CD8-positive, alpha-beta memory T cell (primary cell): ENCODE measurements at regions not wholly inside any gene's neighbourhood (a gene's known extent, or its start where the extent isn't known, plus 50 kb on each side); places are given as distances from the start of the nearest gene placed in this dataset.

Source experiments
- CTCF ChIA-PET: fragments of 350-600 bp; sonication (Branson Sonifier 250); formaldehyde crosslinking; loops from one replicate; lab custom pipeline; 2021; ENCODE audit warnings: antibody characterized with exemption; lab: Charles Lee
- POLR2A ChIA-PET: fragments of 350-600 bp; sonication (Branson Sonifier 250); formaldehyde crosslinking; loops from one replicate; lab custom pipeline; 2021; ENCODE audit warnings: antibody characterized with exemption; lab: Charles Lee
- DNase-seq, 5 donors: peaks; one replicate each; pipeline versions ENCODE4 v3.0.0 to v3.0.0-alpha.2; 2020 to 2022; ENCODE audit warnings: mixed read lengths in 1 of 5
- H3K27ac ChIP-seq: one replicate; pipeline ENCODE4 v1.7.0; 2013; ENCODE audit warnings: low read depth, mild to moderate bottlenecking, low read length, moderate library complexity
- H3K27me3 ChIP-seq: 2 replicates; pipeline ENCODE4 v1.7.0; 2013; ENCODE audit warnings: low read length, mild to moderate bottlenecking; ENCODE audit not compliant: insufficient read depth, poor library complexity, severe bottlenecking
- H3K36me3 ChIP-seq: 2 replicates; pipeline ENCODE4 v1.7.0; 2013; ENCODE audit warnings: mild to moderate bottlenecking, low read length, moderate library complexity; ENCODE audit not compliant: insufficient read depth
- H3K4me1 ChIP-seq: 2 replicates; pipeline ENCODE4 v1.7.0; 2013; ENCODE audit warnings: mild to moderate bottlenecking, low read length, moderate library complexity; ENCODE audit not compliant: insufficient read depth
- H3K4me3 ChIP-seq: 2 replicates; pipeline ENCODE4 v1.7.0; 2013; ENCODE audit warnings: mild to moderate bottlenecking, low read length
- H3K9me3 ChIP-seq: 2 replicates; pipeline ENCODE4 v1.7.0; 2013; ENCODE audit warnings: mild to moderate bottlenecking, low read length
- H3K27ac Mint-ChIP-seq, 8 donors: one replicate each; pipeline ENCODE4 v1.8.0; 2020 to 2021; ENCODE audit warnings: mixed read lengths in 8 of 8, mild to moderate bottlenecking in 6 of 8, inconsistent platforms in 3 of 8, moderate library complexity in 3 of 8
- H3K27me3 Mint-ChIP-seq, 2 donors: one replicate each; pipeline ENCODE4 v1.8.0; 2020 to 2021; ENCODE audit warnings: mixed read lengths in 2 of 2, mild to moderate bottlenecking in 1 of 2, moderate library complexity in 1 of 2
- H3K36me3 Mint-ChIP-seq, 3 donors: one replicate each; pipeline ENCODE4 v1.8.0; 2020 to 2021; ENCODE audit warnings: mixed read lengths in 3 of 3, inconsistent platforms in 1 of 3, mild to moderate bottlenecking in 1 of 3
- H3K4me1 Mint-ChIP-seq, 3 donors: one replicate each; pipeline ENCODE4 v1.8.0; 2020 to 2021; ENCODE audit warnings: mixed read lengths in 3 of 3, inconsistent platforms in 1 of 3, mild to moderate bottlenecking in 1 of 3
- H3K4me3 Mint-ChIP-seq, 7 donors: one replicate each; pipeline ENCODE4 v1.8.0; 2020 to 2021; ENCODE audit warnings: mixed read lengths in 7 of 7, mild to moderate bottlenecking in 6 of 7, moderate library complexity in 4 of 7, inconsistent platforms in 2 of 7
- H3K9me3 Mint-ChIP-seq, 5 donors: one replicate each; pipeline ENCODE4 v1.8.0; 2020 to 2022; ENCODE audit warnings: mixed read lengths in 5 of 5, mild to moderate bottlenecking in 3 of 5, moderate library complexity in 2 of 5, inconsistent platforms in 1 of 5

GRCh38 chr2:60355849-60356261 is 197.6 kb downstream of the BCL11A start:
- CTCF ChIA-PET = no interaction called here

GRCh38 chr2:60354713-60355112 is 198.7 kb downstream of the BCL11A start:
- no peak overlapping the region for H3K27ac ChIP-seq
- no peaks in the 10 kb centered on the region for H3K27me3 ChIP-seq
- Mint-ChIP-seq H3K27ac (no peak overlapping the region), H3K4me3 (no peak overlapping the region), H3K27me3 (peaks cover 10 to 21% of the 10 kb centered on the region in 2 donors), H3K9me3 (peaks cover 0 to 5% (median 2%) of the 10 kb centered on the region in 5 donors), H3K4me1 (no peaks in the 10 kb centered on the region), H3K36me3 (no peaks in the 10 kb centered on the region)
- ChIA-PET CTCF (no interaction called here), POLR2A (no interaction called here)
- DNase-seq = no peak
- H3K4me3 ChIP-seq = no peak overlapping the region
- no peaks in the 10 kb centered on the region for H3K9me3 ChIP-seq
- no peaks in the 10 kb centered on the region for H3K4me1 ChIP-seq
- no peaks in the 10 kb centered on the region for H3K36me3 ChIP-seq

More at GRCh38 chr2:60355849-60356261, 197.6 kb downstream of the BCL11A start:
- Mint-ChIP-seq H3K4me1 (no peaks in the 10 kb centered on the region), H3K36me3 (peaks cover 0 to 3% (median 0%) of the 10 kb centered on the region in 3 donors), H3K4me3 (no peak overlapping the region), H3K9me3 (peaks cover 0 to 5% (median 2%) of the 10 kb centered on the region in 5 donors), H3K27ac (no peak overlapping the region), H3K27me3 (peaks cover 12 to 21% of the 10 kb centered on the region in 2 donors)
- Histone ChIP-seq H3K4me1 (no peaks in the 10 kb centered on the region), H3K9me3 (no peaks in the 10 kb centered on the region), H3K36me3 (no peaks in the 10 kb centered on the region), H3K4me3 (no peak overlapping the region), H3K27me3 (no peaks in the 10 kb centered on the region), H3K27ac (no peak overlapping the region)
- POLR2A ChIA-PET = no interaction called here
- no peak for DNase-seq

GRCh38 chr2:60353863-60354262 is 199.6 kb downstream of the BCL11A start:
- peaks cover 9 to 19% of the 10 kb centered on the region in 2 donors for H3K27me3 Mint-ChIP-seq
- H3K27ac Mint-ChIP-seq = no peak overlapping the region
- Histone ChIP-seq H3K4me3 (no peak overlapping the region), H3K27me3 (no peaks in the 10 kb centered on the region), H3K36me3 (no peaks in the 10 kb centered on the region), H3K4me1 (no peaks in the 10 kb centered on the region), H3K9me3 (no peaks in the 10 kb centered on the region), H3K27ac (no peak overlapping the region)
- no peak overlapping the region for H3K4me3 Mint-ChIP-seq
- no peaks in the 10 kb centered on the region for H3K36me3 Mint-ChIP-seq
- ChIA-PET CTCF (no interaction called here), POLR2A (no interaction called here)
- DNase-seq = no peak
- H3K4me1 Mint-ChIP-seq = no peaks in the 10 kb centered on the region
- H3K9me3 Mint-ChIP-seq = peaks cover 0 to 5% (median 2%) of the 10 kb centered on the region in 5 donors

GRCh38 chr2:60353406-60353800 is 200.1 kb downstream of the BCL11A start:
- POLR2A ChIA-PET = no interaction called here
- no peak overlapping the region for H3K27ac ChIP-seq
- H3K4me1 ChIP-seq = no peaks in the 10 kb centered on the region

GRCh38 chr2:60352491-60353405 is 200.7 kb downstream of the BCL11A start:
- no peak overlapping the region for H3K4me3 ChIP-seq
- no peaks in the 10 kb centered on the region for H3K9me3 ChIP-seq
- no peaks in the 10 kb centered on the region for H3K36me3 Mint-ChIP-seq
- H3K36me3 ChIP-seq = no peaks in the 10 kb centered on the region
- POLR2A ChIA-PET = no interaction called here
- H3K9me3 Mint-ChIP-seq = peaks cover 0 to 5% (median 2%) of the 10 kb centered on the region in 5 donors
- H3K4me1 Mint-ChIP-seq = no peaks in the 10 kb centered on the region
- no peaks in the 10 kb centered on the region for H3K27me3 ChIP-seq
- DNase-seq = no peak
- H3K4me1 ChIP-seq = no peaks in the 10 kb centered on the region
- peaks cover 9 to 14% of the 10 kb centered on the region in 2 donors for H3K27me3 Mint-ChIP-seq
- no peak overlapping the region for H3K4me3 Mint-ChIP-seq
- CTCF ChIA-PET = no interaction called here
- no peak overlapping the region for H3K27ac ChIP-seq
- H3K27ac Mint-ChIP-seq = peak overlapping the region in 2 of 8 donors; percentile 9 to 43

More at GRCh38 chr2:60353406-60353800, 200.1 kb downstream of the BCL11A start:
- Mint-ChIP-seq H3K27ac (no peak overlapping the region), H3K4me1 (no peaks in the 10 kb centered on the region), H3K36me3 (no peaks in the 10 kb centered on the region), H3K9me3 (peaks cover 0 to 5% (median 2%) of the 10 kb centered on the region in 5 donors), H3K27me3 (peaks cover 9 to 14% of the 10 kb centered on the region in 2 donors), H3K4me3 (no peak overlapping the region)
- no peaks in the 10 kb centered on the region for H3K27me3 ChIP-seq
- CTCF ChIA-PET = no interaction called here
- no peak overlapping the region for H3K4me3 ChIP-seq
- no peak for DNase-seq
- no peaks in the 10 kb centered on the region for H3K36me3 ChIP-seq
- no peaks in the 10 kb centered on the region for H3K9me3 ChIP-seq

GRCh38 chr2:60351802-60352201 is 201.7 kb downstream of the BCL11A start:
- no peaks in the 10 kb centered on the region for H3K4me1 ChIP-seq
- no peaks in the 10 kb centered on the region for H3K36me3 Mint-ChIP-seq
- no peaks in the 10 kb centered on the region for H3K9me3 ChIP-seq
- no peak overlapping the region for H3K27ac ChIP-seq
- no peaks in the 10 kb centered on the region for H3K36me3 ChIP-seq
- DNase-seq = no peak
- no peaks in the 10 kb centered on the region for H3K4me1 Mint-ChIP-seq
- H3K27me3 Mint-ChIP-seq = peaks cover 8 to 9% of the 10 kb centered on the region in 2 donors
- no peak overlapping the region for H3K27ac Mint-ChIP-seq
- POLR2A ChIA-PET = no interaction called here
- CTCF ChIA-PET = no interaction called here
- no peak overlapping the region for H3K4me3 ChIP-seq
- H3K4me3 Mint-ChIP-seq = no peak overlapping the region
- H3K27me3 ChIP-seq = no peaks in the 10 kb centered on the region
- H3K9me3 Mint-ChIP-seq = peaks cover 0 to 3% (median 2%) of the 10 kb centered on the region in 5 donors

GRCh38 chr2:60351321-60351720 is 202.1 kb downstream of the BCL11A start:
- Histone ChIP-seq H3K4me1 (no peaks in the 10 kb centered on the region), H3K27me3 (no peaks in the 10 kb centered on the region), H3K36me3 (no peaks in the 10 kb centered on the region), H3K27ac (no peak overlapping the region), H3K9me3 (no peaks in the 10 kb centered on the region), H3K4me3 (no peak overlapping the region)
- no peak overlapping the region for H3K4me3 Mint-ChIP-seq
- no peaks in the 10 kb centered on the region for H3K4me1 Mint-ChIP-seq
- CTCF ChIA-PET = no interaction called here
- no peak overlapping the region for H3K27ac Mint-ChIP-seq
- no peaks in the 10 kb centered on the region for H3K36me3 Mint-ChIP-seq
- POLR2A ChIA-PET = no interaction called here
- no peak for DNase-seq
- H3K9me3 Mint-ChIP-seq = peaks cover 0 to 1% (median under 1%) of the 10 kb centered on the region in 5 donors
- peaks cover 6% of the 10 kb centered on the region in 2 donors for H3K27me3 Mint-ChIP-seq

- no peak overlapping the region for H3K4me3 ChIP-seq
- no peaks in the 10 kb centered on the region for H3K9me3 ChIP-seq
- no peak overlapping the region for H3K4me3 Mint-ChIP-seq
- H3K9me3 Mint-ChIP-seq = no peaks in the 10 kb centered on the region
- no peaks in the 10 kb centered on the region for H3K4me1 Mint-ChIP-seq
- H3K27ac ChIP-seq = no peak overlapping the region
- no peaks in the 10 kb centered on the region for H3K27me3 ChIP-seq
- H3K36me3 ChIP-seq = no peaks in the 10 kb centered on the region
- H3K27ac Mint-ChIP-seq = peak overlapping the region in 1 of 8 donors; percentile 44
- ChIA-PET POLR2A (no interaction called here), CTCF (no interaction called here)
- no peaks in the 10 kb centered on the region for H3K36me3 Mint-ChIP-seq
- no peak for DNase-seq
- peaks cover under 1 to 6% of the 10 kb centered on the region in 2 donors for H3K27me3 Mint-ChIP-seq
- no peaks in the 10 kb centered on the region for H3K4me1 ChIP-seq
Measured at GRCh38 chr2:60350791-60351190, 202.7 kb downstream of the BCL11A start.
